GM23338 (cell line): ENCODE measurements at regions not wholly inside any gene's neighbourhood (a gene's known extent, or its start where the extent isn't known, plus 50 kb on each side); places are given as distances from the start of the nearest gene placed in this dataset.

ENCODE experiments used
- CREB1 ChIP-seq: fragments of 250-450 bp; sonication (Bioruptor Pico); IDR thresholded peaks from 2 replicates; pipeline ENCODE4 v1.5.0; 2020; ENCODE audit warnings: low read depth, mild to moderate bottlenecking, moderate library complexity
- EZH2 ChIP-seq: fragments of 200-600 bp; sonication (generic); IDR thresholded peaks from one replicate; pipeline ENCODE4 v1.8.0; 2017; ENCODE audit warnings: antibody characterized with exemption, mild to moderate bottlenecking, low read depth; ENCODE audit not compliant: unreplicated experiment
- EZH2phosphoT487 ChIP-seq: fragments of 200-600 bp; sonication (generic); IDR thresholded peaks from one replicate; pipeline ENCODE4 v1.8.1; 2018; ENCODE audit warnings: antibody characterized with exemption; ENCODE audit not compliant: unreplicated experiment
- JUNB ChIP-seq: IDR thresholded peaks from one replicate; pipeline ENCODE4 v1.6.1; 2016; ENCODE audit warnings: antibody characterized with exemption; ENCODE audit not compliant: unreplicated experiment
- POLR2AphosphoS5 ChIP-seq: IDR thresholded peaks from 2 replicates; pipeline ENCODE4 v1.6.1; 2016; ENCODE audit warnings: antibody characterized with exemption, low read depth
- REST ChIP-seq: IDR thresholded peaks from one replicate; pipeline ENCODE4 v1.6.1; 2018; ENCODE audit warnings: antibody characterized with exemption; ENCODE audit not compliant: unreplicated experiment
- STAT1 ChIP-seq: IDR thresholded peaks from one replicate; pipeline ENCODE4 v1.6.1; 2016; ENCODE audit warnings: antibody characterized with exemption; ENCODE audit not compliant: unreplicated experiment
- ZNF114 ChIP-seq: fragments of 250-450 bp; sonication (Bioruptor Pico); IDR thresholded peaks from 2 replicates; pipeline ENCODE4 v1.5.0; 2020; ENCODE audit warnings: mild to moderate bottlenecking, moderate library complexity
- ZNF331 ChIP-seq: fragments of 250-450 bp; sonication (Bioruptor Pico); IDR thresholded peaks from 2 replicates; pipeline ENCODE4 v1.5.0; 2020; ENCODE audit warnings: low read depth, mild to moderate bottlenecking, moderate library complexity
- TF ChIP-seq, protein P1 (sequence below), 2 experiments: fragments of 200-600 bp in 1 of 2; sonication (generic) in 1 of 2; conservative IDR thresholded peaks; 2 replicates each; pipeline versions ENCODE4 v1.5.1 to v1.6.1; 2016 to 2017; ENCODE audit warnings: antibody characterized with exemption in 2 of 2, low read depth in 2 of 2, mild to moderate bottlenecking in 2 of 2, moderate library complexity in 1 of 2
- TF ChIP-seq, protein P2 (sequence below): IDR thresholded peaks from 2 replicates; pipeline ENCODE4 v1.6.1; 2016; ENCODE audit warnings: antibody characterized with exemption

DNA sequence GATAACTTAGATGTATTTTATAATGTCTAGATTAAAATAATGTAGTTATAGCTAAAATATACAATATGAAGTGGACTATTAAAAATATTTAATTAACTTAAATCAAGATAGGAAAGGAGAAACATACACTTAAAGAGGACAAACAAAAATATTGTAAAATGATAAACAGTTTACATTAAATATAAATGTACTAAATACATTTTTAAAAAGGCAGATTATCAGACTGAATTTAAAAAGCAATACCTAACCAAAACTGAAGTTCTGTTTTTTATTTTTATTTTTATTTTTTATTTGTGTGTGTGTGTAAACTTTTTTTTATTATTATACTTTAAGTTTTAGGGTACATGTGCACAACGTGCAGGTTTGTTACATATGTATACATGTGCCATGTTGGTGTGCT, 811.6 kb upstream of the INTU start:
- TF ChIP-seq, protein P1, sequence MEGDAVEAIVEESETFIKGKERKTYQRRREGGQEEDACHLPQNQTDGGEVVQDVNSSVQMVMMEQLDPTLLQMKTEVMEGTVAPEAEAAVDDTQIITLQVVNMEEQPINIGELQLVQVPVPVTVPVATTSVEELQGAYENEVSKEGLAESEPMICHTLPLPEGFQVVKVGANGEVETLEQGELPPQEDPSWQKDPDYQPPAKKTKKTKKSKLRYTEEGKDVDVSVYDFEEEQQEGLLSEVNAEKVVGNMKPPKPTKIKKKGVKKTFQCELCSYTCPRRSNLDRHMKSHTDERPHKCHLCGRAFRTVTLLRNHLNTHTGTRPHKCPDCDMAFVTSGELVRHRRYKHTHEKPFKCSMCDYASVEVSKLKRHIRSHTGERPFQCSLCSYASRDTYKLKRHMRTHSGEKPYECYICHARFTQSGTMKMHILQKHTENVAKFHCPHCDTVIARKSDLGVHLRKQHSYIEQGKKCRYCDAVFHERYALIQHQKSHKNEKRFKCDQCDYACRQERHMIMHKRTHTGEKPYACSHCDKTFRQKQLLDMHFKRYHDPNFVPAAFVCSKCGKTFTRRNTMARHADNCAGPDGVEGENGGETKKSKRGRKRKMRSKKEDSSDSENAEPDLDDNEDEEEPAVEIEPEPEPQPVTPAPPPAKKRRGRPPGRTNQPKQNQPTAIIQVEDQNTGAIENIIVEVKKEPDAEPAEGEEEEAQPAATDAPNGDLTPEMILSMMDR (conservative IDR thresholded peaks at IDR 0.05; ENCODE audit: low read depth in 2 of 2): no peak
- no peak for TF ChIP-seq POLR2AphosphoS5
- no peak for TF ChIP-seq CREB1 (CRISPR knock-in tag)
- TF ChIP-seq JUNB: no peak
- no peak for TF ChIP-seq EZH2
- TF ChIP-seq REST: no peak
- no peak for TF ChIP-seq STAT1
- TF ChIP-seq EZH2phosphoT487: no peak
- TF ChIP-seq ZNF114 (CRISPR knock-in tag): no peak
- TF ChIP-seq, protein P2, sequence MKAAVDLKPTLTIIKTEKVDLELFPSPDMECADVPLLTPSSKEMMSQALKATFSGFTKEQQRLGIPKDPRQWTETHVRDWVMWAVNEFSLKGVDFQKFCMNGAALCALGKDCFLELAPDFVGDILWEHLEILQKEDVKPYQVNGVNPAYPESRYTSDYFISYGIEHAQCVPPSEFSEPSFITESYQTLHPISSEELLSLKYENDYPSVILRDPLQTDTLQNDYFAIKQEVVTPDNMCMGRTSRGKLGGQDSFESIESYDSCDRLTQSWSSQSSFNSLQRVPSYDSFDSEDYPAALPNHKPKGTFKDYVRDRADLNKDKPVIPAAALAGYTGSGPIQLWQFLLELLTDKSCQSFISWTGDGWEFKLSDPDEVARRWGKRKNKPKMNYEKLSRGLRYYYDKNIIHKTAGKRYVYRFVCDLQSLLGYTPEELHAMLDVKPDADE: no peak
- no peak for TF ChIP-seq ZNF331 (CRISPR knock-in tag)
